ENCODE measurements at regions not wholly inside any gene's neighbourhood (a gene's known extent, or its start where the extent isn't known, plus 50 kb on each side); places are given as distances from the start of the nearest gene placed in this dataset.
"Not testable (repeated sequence)": the region's sequence is repeated elsewhere in the genome, so short reads cannot be mapped to it uniquely, and the experiment has no call there.

DNA sequence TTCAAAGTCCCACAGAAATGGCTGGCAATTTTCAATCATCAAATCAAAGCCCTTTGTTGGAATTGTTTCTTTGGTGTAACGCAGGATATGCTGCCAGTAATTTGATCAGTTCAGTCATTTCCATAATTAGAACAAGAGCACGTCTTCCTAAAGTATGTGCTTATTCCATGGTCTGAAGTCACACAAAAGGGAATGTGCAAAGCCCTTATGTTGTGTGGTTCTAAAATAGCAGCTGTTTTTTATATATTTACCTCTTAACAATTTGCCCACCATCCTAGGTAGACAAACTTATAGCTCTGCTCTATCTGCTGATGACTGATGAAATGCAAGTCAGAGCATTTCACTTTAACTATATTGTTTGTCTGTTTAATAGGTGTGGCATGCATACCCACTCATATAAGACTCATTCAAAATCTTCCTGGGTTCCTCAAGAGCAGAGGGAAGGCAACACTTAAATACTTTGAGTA, 176.1 kb upstream of the SLC38A2 start:
- no peak for DNase-seq (ENCODE audit: low spot score)

DNA sequence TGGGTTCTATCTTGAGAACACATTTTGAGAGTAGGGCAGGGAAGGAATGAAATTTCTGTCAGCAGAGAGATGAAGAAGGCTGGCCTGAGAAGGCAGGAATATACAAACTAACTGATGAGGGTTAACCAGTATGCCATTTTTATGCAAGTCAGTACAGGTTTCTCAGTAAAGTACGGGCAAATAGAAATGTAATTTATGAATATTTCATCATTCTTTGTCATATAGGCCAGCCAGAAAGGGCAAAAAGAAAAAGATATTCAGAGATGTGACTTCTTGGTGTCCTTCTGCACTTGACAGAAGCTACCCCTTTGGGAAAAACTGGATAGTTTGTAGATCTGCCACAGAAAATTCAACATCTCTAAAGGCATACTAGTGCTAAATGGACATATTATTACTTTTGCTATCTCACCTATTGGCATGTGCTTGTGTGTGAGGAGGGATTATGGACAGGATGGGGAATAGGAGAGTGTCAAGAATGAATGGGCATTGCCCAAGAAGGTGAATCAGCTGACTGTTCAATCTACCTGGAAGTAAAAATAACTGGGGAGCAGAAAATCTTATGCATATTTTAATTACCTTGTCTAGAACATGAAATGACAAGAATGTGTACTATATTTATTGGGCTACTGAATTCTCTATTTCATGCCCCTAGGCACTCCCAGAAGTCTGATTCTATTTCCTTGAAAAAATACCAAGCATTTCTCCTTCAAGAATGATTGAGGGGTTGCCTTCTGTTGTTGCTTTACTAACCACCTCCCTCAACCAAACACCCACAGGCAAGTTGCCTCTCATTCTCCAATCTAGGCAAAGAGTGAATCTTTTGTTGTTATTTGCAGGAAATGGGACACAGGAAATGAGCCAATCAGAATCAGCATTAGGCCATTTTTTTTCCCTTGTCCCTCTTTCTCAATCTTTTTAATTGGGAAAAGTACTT, 175.1 kb upstream of the SLC38A2 start:
- DNase-seq (ENCODE audit: low spot score), result no peak

DNA sequence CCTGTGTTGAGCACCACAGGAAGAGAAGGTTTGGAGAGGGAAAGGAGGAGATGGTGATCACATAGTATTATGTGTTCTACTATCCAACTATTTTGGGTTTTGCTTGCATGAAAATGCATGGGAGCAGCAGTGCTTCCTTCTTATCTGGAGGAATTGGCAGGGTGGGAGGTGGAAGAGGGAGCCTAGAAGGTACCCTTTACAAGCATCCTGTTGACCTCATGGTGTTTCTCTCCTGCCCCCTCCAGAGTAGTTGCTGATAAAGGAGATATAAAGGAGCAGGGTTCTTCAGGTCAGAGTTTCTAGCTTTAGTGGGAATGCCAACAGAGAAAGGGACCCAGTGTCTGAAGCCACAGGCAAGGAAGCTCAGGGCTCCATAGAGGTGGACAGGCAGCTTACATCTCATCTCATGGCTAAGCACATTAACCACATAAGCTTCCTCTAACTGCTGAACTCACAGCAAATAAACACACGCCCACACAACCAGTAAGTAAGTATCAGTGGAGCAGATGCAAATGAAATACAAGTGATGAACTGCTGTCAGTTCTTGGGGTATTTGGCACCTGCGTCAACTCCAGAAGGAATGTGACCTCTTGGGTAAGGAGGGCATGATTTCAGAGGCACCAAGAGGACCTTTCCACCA, 174.2 kb upstream of the SLC38A2 start:
- no peak for DNase-seq (ENCODE audit: low spot score)

DNA sequence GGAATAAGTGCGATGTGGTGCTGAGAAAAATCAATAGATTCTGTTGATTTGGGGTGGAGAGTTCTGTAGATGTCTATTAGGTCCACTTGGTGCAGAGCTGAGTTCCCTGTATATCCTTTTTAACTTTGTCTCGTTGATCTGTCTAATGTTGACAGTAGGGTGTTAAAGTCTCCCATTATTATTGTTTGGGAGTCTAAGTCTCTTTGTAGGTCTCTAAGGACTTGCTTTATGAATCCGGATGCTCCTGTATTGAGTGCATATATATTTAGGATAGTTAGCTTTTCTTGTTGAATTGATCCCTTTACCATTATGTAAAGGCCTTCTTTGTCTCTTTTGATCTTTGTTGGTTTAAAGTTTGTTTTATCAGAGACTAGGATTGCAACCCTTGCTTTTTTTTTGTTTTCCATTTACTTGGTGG, 170.8 kb upstream of the SLC38A2 start:
- not testable (repeated sequence) for DNase-seq (ENCODE audit: low spot score)

DNA sequence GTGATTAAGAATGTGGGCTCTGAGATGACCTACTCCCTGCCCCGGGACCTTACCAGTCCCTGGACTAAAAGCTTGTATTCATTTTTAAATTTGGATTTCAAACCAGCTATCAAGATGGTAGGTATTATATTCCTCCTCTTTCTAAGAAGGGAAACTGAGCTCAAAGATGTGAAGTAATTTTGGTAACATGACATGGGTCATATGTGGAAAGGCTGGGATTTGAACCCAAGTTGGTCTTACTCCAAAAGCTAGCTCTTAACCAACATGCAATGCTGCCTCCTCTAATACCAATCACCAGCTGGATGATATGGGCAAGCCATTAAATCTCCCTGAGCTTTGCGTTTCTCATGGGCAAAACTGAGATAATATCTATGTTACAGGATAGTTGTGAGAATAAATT, 166.4 kb upstream of the SLC38A2 start:
- DNase-seq (ENCODE audit: low spot score), result no peak

DNA sequence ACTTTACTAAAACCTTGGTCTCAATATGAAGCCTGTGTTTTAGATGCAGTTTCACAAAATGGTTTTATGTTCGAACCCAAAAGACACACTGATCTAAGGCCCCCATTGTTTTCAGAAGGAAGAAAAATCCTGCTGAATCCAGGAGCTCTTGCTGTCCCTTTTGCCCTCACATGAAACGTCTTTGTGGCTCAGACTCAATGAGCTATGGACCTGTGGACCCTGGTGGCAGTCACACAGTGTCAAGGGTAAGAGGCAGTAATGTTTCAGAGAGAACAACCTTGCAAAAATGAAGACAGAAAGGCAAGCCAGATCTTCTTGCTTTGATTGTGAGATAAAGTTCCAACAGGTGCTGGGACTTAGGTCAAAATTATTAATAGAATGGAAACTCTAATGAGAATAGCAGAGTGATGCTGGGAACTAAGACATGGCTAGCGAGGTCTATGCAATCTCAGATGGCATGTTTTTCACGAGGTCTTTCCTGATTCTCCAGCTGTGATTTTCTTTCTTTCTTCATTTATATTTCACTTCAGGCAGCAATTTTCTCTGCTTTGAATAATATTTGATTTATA, 164.9 kb upstream of the SLC38A2 start:
- DNase-seq (ENCODE audit: low spot score), result no peak

DNA sequence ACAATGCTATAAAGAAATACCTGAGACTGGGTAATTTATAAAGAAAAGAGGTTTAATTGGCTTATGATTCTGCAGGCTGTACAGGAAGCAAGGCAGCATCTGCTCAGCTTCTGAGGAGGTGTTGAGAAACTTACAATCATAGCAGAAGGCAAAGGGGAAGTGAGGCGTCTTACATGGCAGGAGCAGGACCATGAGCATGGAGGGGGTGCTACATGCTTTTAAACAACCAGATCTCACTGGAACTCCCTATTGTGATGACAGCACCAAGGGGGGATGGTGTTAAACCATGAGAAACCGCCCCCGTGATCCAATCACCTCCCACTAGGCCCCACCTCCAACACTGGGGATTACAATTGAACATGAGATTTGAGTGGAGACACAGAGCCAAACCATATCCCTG, 163.7 kb upstream of the SLC38A2 start:
- DNase-seq (ENCODE audit: low spot score), result not testable (repeated sequence)

DNA sequence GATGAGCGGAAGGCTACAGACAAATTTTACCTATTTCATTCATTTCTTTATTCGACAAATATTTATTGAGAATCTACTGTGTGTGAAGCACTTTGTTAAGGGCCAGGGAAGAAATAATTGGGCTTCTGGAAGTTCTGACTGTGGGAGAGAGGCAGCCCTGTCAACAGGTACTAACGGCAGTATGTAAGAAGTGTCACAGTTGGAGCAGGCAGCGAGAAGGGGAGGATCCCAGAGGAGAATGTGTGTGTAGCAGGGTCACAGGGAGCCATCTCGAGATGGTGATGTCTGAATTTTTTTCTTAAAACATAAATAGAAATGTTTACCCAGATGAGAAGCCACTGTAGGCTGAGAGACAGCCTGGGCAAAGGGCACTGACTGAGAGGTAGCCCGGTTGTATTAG, 163.3 kb upstream of the SLC38A2 start:
- no peak for DNase-seq (ENCODE audit: low spot score)

DNA sequence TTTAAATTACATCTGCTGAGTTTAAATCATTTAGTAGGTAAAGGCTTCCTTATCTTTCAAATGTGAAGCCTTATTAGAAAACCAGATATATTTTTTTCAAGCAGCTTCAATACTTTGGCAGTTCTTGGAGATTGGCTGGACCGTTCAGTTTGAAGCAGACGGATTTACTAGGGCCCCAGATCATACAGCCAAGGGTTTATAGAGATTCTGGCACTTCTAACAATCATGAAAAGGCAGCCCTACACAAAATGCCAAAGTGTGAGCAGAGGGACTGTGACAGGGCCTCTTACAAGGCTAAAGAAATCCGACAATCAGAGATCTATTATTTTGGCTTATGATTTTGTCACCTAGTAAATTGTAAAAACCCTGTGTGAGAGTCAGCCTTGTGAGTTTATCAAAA, 162.8 kb upstream of the SLC38A2 start:
- no peak for DNase-seq (ENCODE audit: low spot score)

DNA sequence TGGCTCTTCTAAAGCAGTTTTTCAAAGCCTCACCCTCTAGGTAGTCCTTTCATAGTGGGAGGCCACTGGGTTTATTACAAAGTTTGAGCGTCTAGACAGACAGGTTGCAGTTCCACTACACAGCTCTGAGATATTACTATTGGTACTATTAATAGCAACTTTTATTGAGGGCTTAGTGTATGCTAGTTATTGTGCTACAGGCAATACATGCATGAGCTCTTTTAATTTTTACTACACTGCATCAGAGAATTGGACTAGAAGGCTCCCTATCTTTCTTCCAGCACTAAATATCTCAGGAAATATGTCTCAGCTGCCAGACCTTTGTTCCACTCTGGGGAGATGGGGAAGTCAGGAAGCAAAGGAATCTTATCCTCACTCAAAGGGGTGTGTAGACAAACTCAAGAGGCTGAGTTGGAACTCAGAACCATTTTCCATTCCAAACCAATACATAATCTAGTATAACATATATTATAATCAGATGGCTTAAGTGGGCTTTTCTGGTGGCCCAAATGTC, 161.8 kb upstream of the SLC38A2 start:
- DNase-seq (ENCODE audit: low spot score), result no peak

DNA sequence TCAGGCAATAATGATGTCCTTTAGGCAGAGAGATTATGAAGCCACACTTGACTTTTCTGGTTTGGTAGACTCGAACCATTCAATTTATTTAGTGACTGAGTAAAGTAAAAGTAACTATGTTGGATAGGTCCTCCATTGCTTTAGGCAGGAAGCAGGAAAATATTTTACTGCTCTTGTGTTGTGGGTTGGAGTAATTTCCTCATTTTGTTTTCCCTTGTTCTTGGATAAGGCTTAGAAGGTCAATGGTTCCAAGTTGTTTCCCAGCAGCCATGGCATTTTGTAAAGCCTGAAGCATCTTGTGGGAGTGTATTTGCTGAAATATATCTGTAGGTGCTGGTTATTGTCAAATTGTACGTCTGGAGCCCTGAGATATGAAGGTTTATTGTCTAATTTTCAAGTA, 161.2 kb upstream of the SLC38A2 start:
- no peak for DNase-seq (ENCODE audit: low spot score)

DNA sequence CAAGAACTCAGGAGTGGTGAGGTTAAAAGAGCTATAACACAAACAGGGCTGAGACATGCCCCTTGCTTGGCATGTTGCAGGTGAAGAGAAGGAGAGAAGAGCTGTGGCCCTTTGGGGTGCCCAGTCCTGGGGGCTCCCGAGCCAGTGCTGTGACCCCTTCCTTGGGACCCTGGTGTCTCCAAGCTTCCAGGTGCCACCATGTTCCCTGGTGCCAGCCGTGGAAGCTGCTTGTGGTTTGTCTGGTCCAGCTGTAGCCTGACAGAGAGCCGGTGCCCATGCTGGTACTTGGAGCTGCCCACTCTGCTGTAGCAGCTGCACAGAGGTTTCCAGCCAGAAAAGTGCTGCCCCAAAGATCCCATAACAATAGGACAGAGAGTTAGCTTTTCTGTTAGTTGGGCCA, 159.2 kb upstream of the SLC38A2 start:
- no peak for DNase-seq (ENCODE audit: low spot score)

DNA sequence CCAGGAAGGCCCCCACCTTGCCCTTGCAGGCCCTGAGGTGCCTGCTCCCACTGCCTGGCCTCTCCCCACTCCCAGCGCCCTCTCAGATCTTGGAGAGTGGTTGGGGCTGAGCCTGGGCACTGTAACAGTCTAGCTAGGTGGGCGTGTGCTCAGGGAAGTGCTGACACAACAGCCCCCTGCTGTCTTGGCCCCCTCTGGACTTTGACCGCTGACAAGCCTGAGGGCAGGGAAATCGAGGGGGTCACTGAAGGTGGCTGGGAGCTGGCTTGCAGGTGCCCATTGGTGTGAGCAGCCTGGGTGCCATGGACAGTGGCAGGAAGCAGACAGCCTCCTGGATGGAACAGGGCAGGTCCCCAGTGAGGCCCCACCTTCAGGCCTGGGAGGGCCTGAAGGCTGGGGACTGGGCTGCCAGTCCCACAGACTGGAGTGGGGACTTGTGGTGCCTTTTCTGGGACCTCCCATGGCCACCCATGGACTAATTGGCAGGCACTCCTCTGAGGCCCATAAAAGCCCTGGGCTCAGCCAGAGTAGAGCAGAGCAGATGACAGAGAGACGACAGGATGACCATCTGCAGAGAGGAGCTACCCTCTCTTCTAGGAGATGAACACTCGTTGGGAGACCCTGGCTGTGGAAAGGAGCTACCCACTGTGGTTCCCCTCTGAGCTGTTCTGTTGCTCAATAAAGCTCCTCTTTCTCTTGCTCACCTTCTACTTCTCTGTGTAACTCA, 158.6 kb upstream of the SLC38A2 start:
- no peak for DNase-seq (ENCODE audit: low spot score)

DNA sequence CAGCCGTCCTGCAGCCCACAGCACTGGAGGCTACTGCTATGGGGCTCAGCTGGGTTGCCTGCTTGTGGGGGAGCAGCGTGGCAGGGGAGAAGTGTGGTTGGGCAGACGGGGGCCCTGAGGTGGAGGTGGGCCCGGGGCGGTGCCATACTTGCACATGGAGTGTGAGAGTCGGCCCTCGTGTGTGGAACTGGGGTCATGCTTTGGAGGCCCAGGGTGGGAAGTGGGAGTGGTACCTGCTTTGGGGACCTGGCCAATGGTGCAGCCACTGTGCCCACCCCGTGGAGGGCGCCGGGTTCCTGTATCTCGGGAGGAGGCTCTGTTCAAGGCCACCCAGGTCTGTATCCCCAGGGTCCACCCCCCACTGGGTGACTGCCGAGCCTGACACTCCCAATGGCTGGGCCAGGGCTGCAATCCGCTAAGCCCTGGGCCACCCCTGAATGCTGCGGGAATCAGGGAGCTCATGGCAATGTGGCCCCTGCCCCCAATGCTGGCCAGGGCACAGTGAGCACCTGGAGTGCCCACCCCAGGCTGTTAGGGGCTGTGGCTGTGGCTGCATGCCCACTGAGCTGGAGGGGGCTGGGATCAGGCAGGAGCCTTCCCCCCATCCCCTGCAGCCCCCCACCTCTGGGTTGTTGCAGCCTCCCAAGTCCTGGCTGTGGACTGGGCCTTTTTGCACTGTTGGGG, 157.9 kb upstream of the SLC38A2 start:
- DNase-seq (ENCODE audit: low spot score), result no peak

DNA sequence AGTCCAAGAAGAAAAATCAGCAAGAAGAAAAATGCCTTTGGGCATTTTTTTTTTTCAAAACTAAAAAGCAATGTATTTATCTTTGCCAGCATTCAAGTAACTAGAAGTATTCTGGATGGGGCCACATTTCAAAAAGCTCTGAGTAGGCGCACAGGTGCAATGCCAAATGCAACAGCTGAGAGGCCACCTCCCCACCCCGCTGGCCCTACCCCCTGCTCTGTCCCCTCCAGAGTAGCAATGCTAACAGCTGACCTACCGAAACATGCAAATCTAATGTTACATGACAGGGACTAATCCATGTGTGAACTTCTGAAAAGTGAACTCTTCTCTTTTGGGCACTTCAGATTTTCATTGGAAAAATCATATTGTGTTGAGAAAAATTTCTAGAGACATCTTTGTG, 153.7 kb upstream of the SLC38A2 start:
- no peak for DNase-seq (ENCODE audit: low spot score)

DNA sequence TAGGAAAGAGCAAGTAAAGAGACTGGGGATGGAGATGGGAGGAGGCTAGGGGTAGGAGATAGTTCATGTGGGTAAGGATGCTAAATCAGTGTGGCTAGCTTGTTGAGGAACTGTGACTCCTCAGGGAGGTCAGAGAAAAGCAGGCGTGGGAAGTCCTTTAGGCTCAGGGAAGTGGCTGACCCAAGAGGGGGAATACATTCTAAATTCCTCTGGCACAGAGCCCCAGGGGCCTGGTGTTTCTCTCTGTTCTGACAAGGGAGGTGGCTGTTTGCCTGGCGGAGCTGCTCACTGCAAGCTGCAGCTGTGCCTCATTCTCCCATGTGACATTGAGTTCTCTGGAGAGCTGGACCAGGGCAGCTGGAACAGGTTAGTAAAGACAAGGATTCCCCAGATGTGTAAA, 152.2 kb upstream of the SLC38A2 start:
- DNase-seq (ENCODE audit: low spot score), result peak; percentile 74

DNA sequence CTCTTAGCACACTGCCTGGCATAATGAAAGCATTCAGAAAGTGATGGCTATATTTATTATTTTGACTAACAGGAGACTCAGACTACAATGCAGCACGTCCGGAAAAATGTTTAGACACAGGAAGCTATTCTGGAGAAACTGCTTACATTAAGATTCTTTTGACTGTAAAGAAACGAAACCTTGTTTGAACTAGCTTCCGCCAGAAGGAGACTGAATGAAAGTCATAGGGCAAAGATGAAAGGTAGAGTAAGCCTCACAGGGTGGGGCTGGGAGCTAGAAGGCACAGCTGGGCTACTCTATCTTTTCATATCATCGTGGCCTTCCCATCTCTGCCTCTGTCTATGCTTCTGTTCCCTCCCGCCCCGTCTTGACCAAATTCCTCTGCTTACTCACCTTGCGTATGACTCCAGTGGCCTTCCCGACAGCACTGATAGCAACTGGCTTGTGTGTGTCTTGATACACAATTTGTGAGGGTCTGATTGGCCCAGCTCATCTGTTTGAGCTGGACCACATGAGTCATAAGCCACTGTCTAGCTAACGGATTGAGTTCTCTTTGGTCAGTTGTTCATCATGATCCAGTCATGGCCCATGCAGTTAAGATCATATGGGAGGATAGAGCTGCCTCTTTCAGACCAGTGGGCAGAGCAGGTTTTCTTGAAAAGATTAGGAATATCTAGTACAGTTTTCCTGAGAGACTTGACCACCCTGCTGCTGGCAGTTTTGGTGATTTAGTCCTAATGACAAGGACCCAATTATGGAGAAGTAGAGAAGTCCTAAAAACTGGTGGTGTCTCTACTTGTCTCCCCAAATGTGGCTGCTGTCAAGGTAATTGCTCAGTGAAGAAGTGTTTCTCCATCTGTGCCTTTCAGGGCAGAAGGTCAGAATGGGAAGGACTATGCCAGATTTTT, 151.5 kb upstream of the SLC38A2 start:
- peak; percentile 88 for DNase-seq (ENCODE audit: low spot score)

DNA sequence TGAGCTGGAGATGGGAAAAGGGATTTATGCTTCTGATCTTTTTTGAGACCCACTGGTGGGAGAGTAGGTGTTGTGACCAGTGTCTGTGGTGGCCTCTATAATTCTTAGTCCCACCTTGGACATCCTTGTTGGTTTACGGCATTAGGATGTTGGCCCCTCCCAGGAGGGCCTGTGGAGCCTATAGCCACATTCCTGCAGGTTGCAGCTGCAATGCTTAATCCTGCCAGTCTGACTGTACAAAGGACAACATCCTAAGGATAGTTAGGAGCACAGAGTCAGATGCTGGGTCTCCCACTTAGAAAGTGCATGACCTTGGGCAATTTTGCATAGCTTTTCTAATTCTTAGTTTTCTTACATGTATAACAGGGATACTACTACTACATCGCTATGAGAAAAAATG, 150.9 kb upstream of the SLC38A2 start:
- DNase-seq (ENCODE audit: low spot score), result no peak

DNA sequence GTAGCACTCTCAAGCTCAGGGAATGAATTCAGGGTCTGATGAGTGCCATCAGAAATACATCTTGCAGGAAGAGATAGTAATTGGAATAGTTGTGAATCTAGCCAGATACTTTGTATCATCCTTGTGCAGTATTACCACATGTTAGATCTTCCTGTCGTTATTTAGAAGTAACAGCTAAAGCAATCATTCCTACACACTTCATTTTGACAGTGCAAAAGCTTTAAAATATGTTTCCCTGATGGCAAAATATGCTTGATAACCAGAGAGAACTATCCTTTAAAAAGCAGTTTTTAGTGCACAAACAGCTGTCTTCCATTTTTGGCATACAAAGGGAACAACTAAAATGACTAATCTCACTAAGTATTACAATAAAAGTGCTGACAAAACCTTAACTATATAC, 149.5 kb upstream of the SLC38A2 start:
- DNase-seq (ENCODE audit: low spot score), result no peak

DNA sequence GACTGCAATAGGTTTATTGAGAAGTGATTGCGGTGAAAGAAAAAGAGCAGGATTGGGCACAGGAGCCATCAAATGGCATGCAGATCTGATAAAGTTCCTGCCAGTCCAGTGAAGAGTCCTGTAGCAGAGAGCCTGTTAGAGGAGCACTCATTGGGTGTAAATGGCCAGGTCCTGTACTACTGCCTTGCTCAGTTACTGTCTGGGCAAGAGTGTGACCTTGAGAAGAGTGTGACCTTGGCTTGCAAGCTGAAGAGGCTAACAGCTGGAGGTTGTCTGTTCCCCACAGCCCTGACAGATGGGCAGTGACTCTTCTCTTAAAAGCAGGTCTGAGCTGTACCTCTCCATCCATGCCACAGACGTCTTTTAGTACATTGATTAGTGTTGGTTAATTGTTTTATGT, 148.6 kb upstream of the SLC38A2 start:
- DNase-seq (ENCODE audit: low spot score), result no peak

DNA sequence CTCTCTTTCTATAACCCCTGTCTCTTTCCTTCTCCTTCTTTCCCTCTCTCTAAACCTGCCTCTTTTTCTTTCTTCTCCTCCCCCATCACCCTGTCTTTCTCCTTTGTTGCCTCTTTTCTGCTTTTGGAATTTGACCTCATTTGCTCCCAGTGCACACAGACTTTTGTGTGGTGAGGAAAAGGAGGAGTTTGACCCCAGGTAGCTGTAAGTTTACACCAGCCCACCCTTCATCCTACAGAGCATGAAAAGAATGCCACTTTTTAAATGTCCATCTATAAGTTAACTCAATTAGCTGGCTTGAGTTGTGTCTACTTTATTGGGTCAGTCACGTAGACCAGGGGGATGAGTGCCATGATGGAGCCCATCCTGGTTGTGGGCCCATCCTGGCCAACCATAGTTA, 146.8 kb upstream of the SLC38A2 start:
- no peak for DNase-seq (ENCODE audit: low spot score)
